ENCODE measurements at regions not wholly inside any gene's neighbourhood (a gene's known extent, or its start where the extent isn't known, plus 50 kb on each side); places are given as distances from the start of the nearest gene placed in this dataset.
A peak's percentile ranks its signal among the peaks of the same experiment; 100 is the strongest.

DNA sequence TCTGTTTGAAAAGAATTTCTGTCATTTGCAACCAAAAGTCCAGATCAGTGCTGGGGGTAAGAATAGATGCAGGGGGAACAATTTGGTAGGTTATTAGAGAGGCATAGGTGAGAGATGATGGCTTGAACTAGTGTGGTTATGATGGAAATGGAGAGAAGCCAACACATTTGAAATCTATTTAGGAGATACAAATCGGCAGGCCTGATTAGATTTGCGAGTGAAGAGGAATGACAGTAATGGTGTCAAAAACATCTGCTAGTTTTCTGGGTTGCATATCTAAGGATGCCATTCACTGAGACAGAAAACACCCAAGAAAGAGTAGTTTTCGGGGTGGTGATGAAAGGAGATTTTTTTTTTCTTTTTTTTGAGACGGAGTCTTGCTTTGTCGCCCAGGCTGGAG is 138.1 kb downstream of the LMNTD1 start:
- H3K27me3 ChIP-seq (ENCODE audit: insufficient read depth, low read length), result peaks cover 5% of the 10 kb centered on the region
- H3K36me3 ChIP-seq (ENCODE audit: insufficient read depth, low read length), result no peaks in the 10 kb centered on the region
- H3K9me3 ChIP-seq (ENCODE audit: low read depth, low read length), result peaks cover 3% of the 10 kb centered on the region
- TF ChIP-seq, protein P1, sequence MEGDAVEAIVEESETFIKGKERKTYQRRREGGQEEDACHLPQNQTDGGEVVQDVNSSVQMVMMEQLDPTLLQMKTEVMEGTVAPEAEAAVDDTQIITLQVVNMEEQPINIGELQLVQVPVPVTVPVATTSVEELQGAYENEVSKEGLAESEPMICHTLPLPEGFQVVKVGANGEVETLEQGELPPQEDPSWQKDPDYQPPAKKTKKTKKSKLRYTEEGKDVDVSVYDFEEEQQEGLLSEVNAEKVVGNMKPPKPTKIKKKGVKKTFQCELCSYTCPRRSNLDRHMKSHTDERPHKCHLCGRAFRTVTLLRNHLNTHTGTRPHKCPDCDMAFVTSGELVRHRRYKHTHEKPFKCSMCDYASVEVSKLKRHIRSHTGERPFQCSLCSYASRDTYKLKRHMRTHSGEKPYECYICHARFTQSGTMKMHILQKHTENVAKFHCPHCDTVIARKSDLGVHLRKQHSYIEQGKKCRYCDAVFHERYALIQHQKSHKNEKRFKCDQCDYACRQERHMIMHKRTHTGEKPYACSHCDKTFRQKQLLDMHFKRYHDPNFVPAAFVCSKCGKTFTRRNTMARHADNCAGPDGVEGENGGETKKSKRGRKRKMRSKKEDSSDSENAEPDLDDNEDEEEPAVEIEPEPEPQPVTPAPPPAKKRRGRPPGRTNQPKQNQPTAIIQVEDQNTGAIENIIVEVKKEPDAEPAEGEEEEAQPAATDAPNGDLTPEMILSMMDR (IDR thresholded peaks at IDR 0.05; ENCODE audit: extremely low read depth, low read depth, low read length), result no peak
- H2AFZ ChIP-seq (ENCODE audit: low read length), result no peak overlapping the region
- H3K4me2 ChIP-seq (ENCODE audit: insufficient read depth, low read length), result no peak overlapping the region
- H3K4me1 ChIP-seq (ENCODE audit: insufficient read depth, low read length), result no peaks in the 10 kb centered on the region
- H4K20me1 ChIP-seq (ENCODE audit: insufficient read depth, low read length), result no peaks in the 10 kb centered on the region
- no peak overlapping the region for H3K4me3 ChIP-seq (ENCODE audit: insufficient read depth, low read length)
- H3K79me2 ChIP-seq (ENCODE audit: insufficient read depth, low read length), result no peaks in the 10 kb centered on the region
- H3K27ac ChIP-seq (ENCODE audit: low read depth, low read length), result no peak overlapping the region
- DNase-seq (ENCODE audit: insufficient read length, low spot score, missing footprints), result no peak

DNA sequence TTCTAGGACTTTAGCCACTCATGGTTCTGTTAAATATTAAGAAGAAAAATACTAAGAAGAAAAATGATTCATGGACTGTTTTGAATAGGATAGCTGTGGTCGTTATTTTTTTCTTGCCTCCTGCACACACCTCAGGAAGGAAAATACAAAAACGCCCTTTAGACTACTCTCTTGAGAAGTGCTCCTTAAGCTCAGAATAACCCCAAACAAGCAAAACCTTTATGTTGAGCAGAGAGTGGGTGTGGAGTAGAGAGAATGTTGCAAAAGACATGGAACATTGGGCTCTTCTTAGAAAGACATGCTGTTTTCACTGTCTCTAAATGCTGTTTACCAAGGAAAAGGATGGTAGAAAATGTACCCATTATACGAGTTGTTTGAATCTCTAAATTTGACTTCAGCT is 140.3 kb downstream of the LMNTD1 start:
- H4K20me1 ChIP-seq (ENCODE audit: insufficient read depth, low read length), result no peaks in the 10 kb centered on the region
- no peak overlapping the region for H3K4me3 ChIP-seq (ENCODE audit: insufficient read depth, low read length)
- no peaks in the 10 kb centered on the region for H3K36me3 ChIP-seq (ENCODE audit: insufficient read depth, low read length)
- peaks cover 5% of the 10 kb centered on the region for H3K27me3 ChIP-seq (ENCODE audit: insufficient read depth, low read length)
- no peak overlapping the region for H3K27ac ChIP-seq (ENCODE audit: low read depth, low read length)
- no peak overlapping the region for H3K4me2 ChIP-seq (ENCODE audit: insufficient read depth, low read length)
- H3K4me1 ChIP-seq (ENCODE audit: insufficient read depth, low read length), result no peaks in the 10 kb centered on the region
- peaks cover 3% of the 10 kb centered on the region for H3K9me3 ChIP-seq (ENCODE audit: low read depth, low read length)
- DNase-seq (ENCODE audit: insufficient read length, low spot score, missing footprints), result no peak
- no peak overlapping the region for H2AFZ ChIP-seq (ENCODE audit: low read length)
- TF ChIP-seq, protein P1 (IDR thresholded peaks at IDR 0.05; ENCODE audit: extremely low read depth, low read depth, low read length), result no peak
- H3K79me2 ChIP-seq (ENCODE audit: insufficient read depth, low read length), result no peaks in the 10 kb centered on the region

DNA sequence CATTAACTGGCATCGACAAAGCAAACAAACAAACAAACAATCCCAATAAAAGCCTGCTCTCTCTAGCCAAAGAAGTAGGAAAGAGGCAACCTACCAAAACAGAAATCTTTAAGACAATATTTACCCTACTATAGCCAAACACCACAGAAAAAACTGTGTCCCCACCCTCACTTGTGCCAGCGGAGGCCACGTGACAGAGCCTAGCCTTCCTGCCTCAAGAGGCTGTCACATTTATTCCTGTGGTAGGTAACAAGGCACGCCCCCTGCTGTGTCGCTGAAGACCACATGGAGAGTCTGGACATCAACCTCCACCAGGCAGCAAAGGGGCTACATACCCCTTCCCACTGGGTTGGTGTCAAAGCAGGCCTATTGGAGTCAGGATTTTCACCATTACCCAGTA is 148.1 kb downstream of the LMNTD1 start:
- Histone ChIP-seq H3K27me3 (ENCODE audit: insufficient read depth, low read length) (no peaks in the 10 kb centered on the region), H2AFZ (ENCODE audit: low read length) (peak overlapping the region; percentile 28), H4K20me1 (ENCODE audit: insufficient read depth, low read length) (no peaks in the 10 kb centered on the region), H3K4me2 (ENCODE audit: insufficient read depth, low read length) (no peak overlapping the region), H3K79me2 (ENCODE audit: insufficient read depth, low read length) (no peaks in the 10 kb centered on the region), H3K36me3 (ENCODE audit: insufficient read depth, low read length) (no peaks in the 10 kb centered on the region), H3K27ac (ENCODE audit: low read depth, low read length) (no peak overlapping the region), H3K4me3 (ENCODE audit: insufficient read depth, low read length) (no peak overlapping the region), H3K4me1 (ENCODE audit: insufficient read depth, low read length) (no peaks in the 10 kb centered on the region), H3K9me3 (ENCODE audit: low read depth, low read length) (no peaks in the 10 kb centered on the region)
- TF ChIP-seq, protein P1 (IDR thresholded peaks at IDR 0.05; ENCODE audit: extremely low read depth, low read depth, low read length), result no peak
- DNase-seq (ENCODE audit: insufficient read length, low spot score, missing footprints), result no peak

DNA sequence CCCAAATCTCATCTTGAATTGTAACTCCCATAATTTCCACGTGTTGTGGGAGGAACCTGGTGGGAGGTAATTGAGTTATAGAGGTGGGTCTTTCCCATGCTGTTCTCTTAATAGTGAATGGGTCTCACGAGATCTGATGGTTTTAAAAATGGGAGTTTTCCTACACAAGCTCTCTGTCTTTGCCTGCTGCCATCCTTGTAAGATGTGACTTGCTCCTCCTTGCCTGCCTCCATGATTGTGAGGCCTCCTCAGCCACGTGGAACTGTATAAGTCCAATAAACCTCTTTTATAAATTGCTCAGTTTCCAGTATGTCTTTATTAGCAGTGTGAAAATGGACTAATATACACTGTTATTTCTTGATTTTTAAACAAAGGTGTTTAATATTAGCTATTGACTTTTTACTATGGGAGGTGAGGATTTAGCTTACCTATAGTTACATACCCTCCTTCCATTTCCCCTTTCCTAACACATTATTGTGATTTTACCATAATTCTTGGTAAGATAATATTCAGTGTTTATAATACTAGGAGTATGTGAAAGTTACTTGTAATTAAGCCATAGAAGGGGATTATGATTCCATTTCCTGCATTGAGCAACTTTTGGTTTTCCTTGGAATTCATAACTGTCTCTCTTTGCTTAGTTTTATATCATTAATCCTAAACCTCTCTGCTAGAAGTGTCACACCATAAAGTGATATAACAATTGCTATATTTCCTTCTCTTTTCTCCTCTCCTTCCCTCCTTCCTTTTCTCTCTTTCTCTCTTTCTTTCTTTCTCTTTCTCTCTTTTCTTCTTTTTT is 151.0 kb upstream of the KRAS start:
- no peaks in the 10 kb centered on the region for H3K4me1 ChIP-seq (ENCODE audit: insufficient read depth, low read length)
- no peak overlapping the region for H3K4me3 ChIP-seq (ENCODE audit: insufficient read depth, low read length)
- DNase-seq (ENCODE audit: insufficient read length, low spot score, missing footprints), result no peak
- H3K27ac ChIP-seq (ENCODE audit: low read depth, low read length), result no peak overlapping the region
- H3K27me3 ChIP-seq (ENCODE audit: insufficient read depth, low read length), result no peaks in the 10 kb centered on the region
- no peak overlapping the region for H3K4me2 ChIP-seq (ENCODE audit: insufficient read depth, low read length)
- H2AFZ ChIP-seq (ENCODE audit: low read length), result no peak overlapping the region
- H3K79me2 ChIP-seq (ENCODE audit: insufficient read depth, low read length), result no peaks in the 10 kb centered on the region
- no peaks in the 10 kb centered on the region for H4K20me1 ChIP-seq (ENCODE audit: insufficient read depth, low read length)
- H3K36me3 ChIP-seq (ENCODE audit: insufficient read depth, low read length), result no peaks in the 10 kb centered on the region
- TF ChIP-seq, protein P1 (IDR thresholded peaks at IDR 0.05; ENCODE audit: extremely low read depth, low read depth, low read length), result no peak
- no peaks in the 10 kb centered on the region for H3K9me3 ChIP-seq (ENCODE audit: low read depth, low read length)
